HTR-8/SVneo (cell line): ENCODE measurements at regions not wholly inside any gene's neighbourhood (a gene's known extent, or its start where the extent isn't known, plus 50 kb on each side); places are given as distances from the start of the nearest gene placed in this dataset.

Source experiments
- DNase-seq: peaks from one replicate; pipeline ENCODE4 v3.0.0; 2011; ENCODE audit warnings: low spot score, mixed read lengths; ENCODE audit not compliant: insufficient read length
- FAIRE-seq: peaks from 2 replicates; lab custom pipeline; 2011; peaks lifted over from hg19 to GRCh38; lab: Jason Lieb, UNC

DNA sequence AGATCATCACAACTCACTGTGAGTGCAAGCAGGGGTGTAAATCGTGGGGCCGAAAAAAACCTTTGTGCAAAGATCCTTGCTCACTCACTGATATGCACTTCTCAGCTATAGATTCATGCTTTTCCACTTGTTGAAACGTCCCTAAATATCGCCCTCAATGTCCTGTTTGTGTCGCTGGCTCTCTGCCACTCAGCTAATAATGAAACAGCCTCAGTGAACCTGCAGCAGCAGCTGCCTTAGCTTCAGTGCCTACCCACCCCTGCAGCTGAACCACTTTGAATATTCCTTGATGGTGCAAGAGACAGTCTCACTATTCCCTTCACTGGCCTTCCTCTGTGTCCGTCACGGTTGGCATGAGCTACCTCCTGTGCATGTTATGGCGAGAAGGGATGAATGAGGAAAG is 128.9 kb upstream of the NAA20 start:
- FAIRE-seq (no peak), DNase-seq (no peak)

GRCh38 chr20:19889011-19889953 is 127.9 kb upstream of the NAA20 start:
- no peak for FAIRE-seq
- DNase-seq = peak; percentile 48

DNA sequence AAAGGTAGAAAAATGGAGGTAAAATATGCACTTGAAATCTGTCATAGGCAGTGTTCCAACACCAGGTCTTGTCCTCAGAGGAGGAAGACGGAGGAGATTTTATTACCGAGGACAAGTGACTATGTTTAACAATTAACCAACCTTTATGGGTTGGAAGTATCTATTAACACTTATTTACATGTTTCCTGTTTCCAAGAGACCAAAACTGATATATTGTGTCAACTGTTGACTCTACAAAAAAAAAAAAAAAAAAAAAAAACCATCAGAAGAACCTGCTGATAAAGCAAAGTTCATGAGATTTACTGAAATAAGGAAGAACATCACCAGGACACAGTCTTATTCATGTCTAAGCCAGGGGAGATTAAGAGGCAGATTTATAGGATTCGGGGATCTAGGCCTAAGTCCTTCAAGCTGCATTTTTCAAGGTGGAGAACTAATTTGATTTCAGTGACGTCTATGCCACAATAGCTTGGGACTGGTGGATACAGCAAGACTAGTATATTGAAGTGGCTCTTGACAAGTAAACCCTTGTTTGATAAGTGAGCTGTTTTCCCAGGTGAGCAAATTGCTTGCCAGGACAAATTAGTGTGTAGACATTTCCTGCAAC is 126.6 kb upstream of the NAA20 start:
- DNase-seq (no peak), FAIRE-seq (no peak)

- DNase-seq = no peak
- FAIRE-seq = no peak
Measured at GRCh38 chr20:19893356-19893755, 123.8 kb upstream of the NAA20 start.

- FAIRE-seq = no peak
- DNase-seq = no peak
Measured at GRCh38 chr20:19895761-19896160, 121.4 kb upstream of the NAA20 start.

- no peak for DNase-seq
- FAIRE-seq = no peak
Measured at GRCh38 chr20:19897891-19898290, 119.3 kb upstream of the NAA20 start.

DNA sequence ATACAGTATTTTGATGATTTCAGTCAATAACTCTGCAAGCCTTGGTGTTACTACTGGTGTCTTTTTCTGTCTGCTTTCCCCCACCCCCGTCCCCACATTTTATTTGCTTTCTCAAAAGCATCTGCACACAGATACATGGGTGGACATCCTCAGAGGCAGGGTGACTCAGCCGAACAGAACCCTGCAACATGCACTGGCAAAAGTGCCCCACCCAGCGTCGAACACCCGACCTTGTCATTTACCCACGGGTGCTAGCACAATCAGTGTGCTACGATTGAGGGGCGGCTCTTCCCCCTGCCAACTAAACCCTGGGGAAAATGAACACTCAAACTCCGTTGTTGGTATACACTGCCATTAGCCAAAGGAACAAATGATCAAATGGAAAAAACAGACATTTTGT is 115.9 kb upstream of the NAA20 start:
- DNase-seq (no peak), FAIRE-seq (peak; percentile 78)

- FAIRE-seq = no peak
- no peak for DNase-seq
Measured at GRCh38 chr20:19903168-19903811, 113.9 kb upstream of the NAA20 start.

DNA sequence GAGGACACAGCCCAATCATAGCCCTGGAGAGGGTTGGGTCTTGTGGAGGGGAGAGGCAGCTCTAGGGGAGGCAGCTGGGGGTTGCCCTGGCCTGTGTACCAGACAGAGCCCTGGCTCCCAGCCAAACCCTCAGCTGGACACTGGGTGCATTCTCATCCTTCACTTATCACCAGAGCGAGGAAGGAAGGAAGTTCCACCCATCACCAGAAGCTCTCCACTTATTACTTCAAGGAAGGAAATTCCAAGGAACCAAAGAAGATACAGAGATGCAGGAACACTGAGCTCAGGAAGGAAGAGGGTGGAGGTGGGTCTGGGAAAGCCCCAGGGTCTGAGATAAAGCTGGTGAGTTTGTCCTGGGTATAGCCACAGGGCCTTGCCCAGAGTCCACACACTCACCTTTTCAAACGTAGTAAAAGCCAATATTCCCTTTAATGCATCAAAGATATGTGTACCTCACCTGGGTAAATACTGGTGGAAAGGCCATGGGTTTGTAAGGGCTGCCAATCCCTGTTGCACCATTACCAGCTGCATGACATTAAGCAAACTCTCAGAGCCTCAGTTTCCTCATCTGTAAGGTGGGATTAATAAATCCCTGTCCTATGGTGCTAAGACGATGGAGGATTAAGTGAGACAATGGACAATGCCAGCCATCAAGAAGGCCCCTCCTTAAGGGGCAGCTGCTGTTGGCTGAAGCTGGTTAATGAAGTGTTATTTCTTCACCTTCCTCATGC is 109.7 kb upstream of the NAA20 start:
- no peak for DNase-seq
- no peak for FAIRE-seq

GRCh38 chr20:19908576-19908975 is 108.6 kb upstream of the NAA20 start:
- FAIRE-seq (no peak), DNase-seq (no peak)

DNA sequence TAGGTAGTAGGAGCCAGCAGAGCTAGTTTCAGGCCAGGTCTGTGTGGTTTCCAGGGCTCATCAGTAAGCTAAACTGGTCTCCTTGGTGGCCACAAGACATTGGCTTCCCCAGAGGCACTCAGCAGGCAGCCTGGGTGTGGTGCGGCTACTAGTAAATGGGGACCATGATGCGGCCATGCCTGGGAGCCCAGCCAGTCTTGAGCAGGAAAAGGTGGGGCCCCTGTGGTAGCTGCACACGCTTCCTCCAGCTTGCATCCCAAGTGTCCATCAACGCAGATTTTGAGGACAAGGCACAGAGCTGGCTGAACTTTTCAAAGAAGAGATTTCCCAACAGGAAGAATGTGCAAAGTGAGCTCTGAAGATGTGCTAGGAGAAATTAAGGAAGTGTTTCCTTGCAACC is 107.4 kb upstream of the NAA20 start:
- DNase-seq = no peak
- no peak for FAIRE-seq

DNA sequence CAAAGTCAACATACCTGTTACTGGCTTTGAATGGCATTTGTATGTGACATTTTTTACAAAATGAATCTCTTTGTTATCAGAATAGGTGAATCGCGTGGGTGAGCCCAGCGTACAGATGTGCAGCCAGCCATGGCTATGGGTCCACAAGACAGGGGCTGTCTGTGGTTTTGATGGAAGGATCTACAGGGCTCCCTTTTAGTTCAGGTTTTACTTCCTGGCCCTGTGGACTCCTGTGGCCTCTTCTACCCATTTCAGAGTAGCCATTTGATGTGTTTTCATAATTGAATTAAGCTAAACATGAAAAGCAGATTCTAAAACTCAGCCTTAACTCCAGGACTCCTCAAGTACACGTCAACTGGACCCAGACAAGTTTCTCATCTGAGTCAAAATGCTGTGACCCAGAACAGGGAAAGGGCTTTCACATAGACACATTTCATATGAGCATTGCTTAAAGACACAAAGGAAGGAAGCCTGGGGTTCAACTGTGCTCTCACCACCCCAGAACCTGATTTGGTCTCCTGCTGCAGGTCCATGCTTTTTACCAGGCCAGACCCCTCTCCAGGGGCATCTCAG is 105.3 kb upstream of the NAA20 start:
- no peak for FAIRE-seq
- DNase-seq = no peak

- DNase-seq = no peak
- FAIRE-seq = no peak
Measured at GRCh38 chr20:19913349-19913748, 103.8 kb upstream of the NAA20 start.

DNA sequence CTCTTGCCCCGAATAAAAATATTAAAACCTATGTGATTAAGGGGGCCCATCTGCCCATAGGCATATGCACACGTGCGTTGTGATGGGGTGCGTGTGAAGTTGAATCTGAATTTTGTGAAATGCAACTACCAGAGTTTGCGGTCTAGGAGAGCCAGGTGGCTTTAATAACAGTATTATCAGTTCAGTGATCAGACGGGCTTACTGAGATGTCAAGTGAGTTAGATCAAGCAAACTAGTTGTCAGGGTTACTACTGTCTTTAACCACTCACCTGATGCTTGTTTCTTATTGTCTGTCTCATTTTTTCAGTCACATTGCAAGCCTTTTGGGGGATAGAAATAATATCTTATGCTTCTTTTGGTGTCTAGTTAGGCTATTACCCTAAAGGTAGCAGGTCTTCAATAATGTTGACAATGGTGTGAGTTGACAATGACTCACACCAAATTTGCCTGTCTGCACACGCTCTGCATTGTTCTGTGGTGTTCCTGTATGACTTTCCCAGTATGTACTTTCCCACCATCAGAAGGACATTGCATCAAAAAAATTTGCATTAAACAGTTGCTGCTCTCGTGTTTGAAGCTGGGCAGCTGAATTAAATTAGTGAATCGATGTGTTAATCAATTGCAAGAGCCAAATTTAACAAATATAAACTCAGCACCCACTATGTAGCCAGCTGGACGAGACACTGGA is 103.1 kb upstream of the NAA20 start:
- no peak for FAIRE-seq
- DNase-seq = no peak

GRCh38 chr20:19915111-19915798 is 101.9 kb upstream of the NAA20 start:
- FAIRE-seq = no peak
- no peak for DNase-seq

GRCh38 chr20:19916531-19917485 is 100.4 kb upstream of the NAA20 start:
- FAIRE-seq (no peak), DNase-seq (no peak)

GRCh38 chr20:19918965-19919329 is 98.2 kb upstream of the NAA20 start:
- FAIRE-seq = no peak
- no peak for DNase-seq
